ENCODE measurements at regions not wholly inside any gene's neighbourhood (a gene's known extent, or its start where the extent isn't known, plus 50 kb on each side); places are given as distances from the start of the nearest gene placed in this dataset.

- ATAC-seq: no peak
- Histone ChIP-seq H3K79me2 (ENCODE audit: insufficient read depth, low read length) (no peaks in the 10 kb centered on the region), H3K4me2 (ENCODE audit: low read depth, low read length) (no peak overlapping the region), H2AFZ (ENCODE audit: low read length) (no peak overlapping the region), H3K9me3 (ENCODE audit: low read length) (peaks cover 14% of the 10 kb centered on the region), H3K27ac (ENCODE audit: extremely low read length, insufficient read depth, low read length) (no peak overlapping the region), H3K36me3 (replicated peaks in 1 of 2; ENCODE audit: control insufficient read depth in 1 of 2, insufficient read depth in 2 of 2, low read length in 2 of 2) (no peaks in the 10 kb centered on the region), H3K4me3 (replicated peaks in 1 of 3; ENCODE audit: insufficient read depth in 1 of 3, low read depth in 2 of 3, low read length in 3 of 3) (no peak overlapping the region), H3K4me1 (ENCODE audit: insufficient read depth, low read length) (peaks cover 40% of the 10 kb centered on the region), H4K20me1 (ENCODE audit: insufficient read depth, low read length) (no peaks in the 10 kb centered on the region), H3K27me3 (ENCODE audit: control insufficient read depth in 1 of 2, insufficient read depth in 2 of 2, low read length in 2 of 2) (no peaks in the 10 kb centered on the region), H3K9ac (ENCODE audit: insufficient read depth, low read depth, low read length) (no peak overlapping the region)
- TF ChIP-seq FOXA3 (CRISPR knock-in tag; IDR thresholded peaks at IDR 0.05): 0 out of 2 replicates have a peak, but pooled peaks have one; percentile 24
- TF ChIP-seq ZNF12 (CRISPR knock-in tag; IDR thresholded peaks at IDR 0.05): peak; percentile 54; the same call in 1 of the 2 replicates
- TF ChIP-seq ZNF678 (CRISPR knock-in tag; IDR thresholded peaks at IDR 0.05): no peak
- 0 out of 2 replicates have a peak, but pooled peaks have one; percentile 16 for TF ChIP-seq SAP130 (CRISPR knock-in tag; IDR thresholded peaks at IDR 0.05; ENCODE audit: low read depth)
- no peak for TF ChIP-seq SOX13 (IDR thresholded peaks at IDR 0.05)
- 0 out of 4 replicates have a peak, but pooled peaks of 1 of the 2 experiments have one; percentile 13 for TF ChIP-seq SOX13 (CRISPR knock-in tag; conservative IDR thresholded peaks at IDR 0.05 in 1 of 2, IDR thresholded peaks at IDR 0.05 in 1 of 2)
- TF ChIP-seq FOXP4 (CRISPR knock-in tag; IDR thresholded peaks at IDR 0.05): 0 out of 2 replicates have a peak, but pooled peaks have one; percentile 17
- TF ChIP-seq ZC3H13 (CRISPR knock-in tag; IDR thresholded peaks at IDR 0.05): 0 out of 2 replicates have a peak, but pooled peaks have one; percentile 38
- TF ChIP-seq RFX3 (CRISPR knock-in tag; IDR thresholded peaks at IDR 0.05): no peak
- WGBS (ENCODE audit: low lambda C conversion rate): 83% methylated on average over 12 of the region's 12 CpGs
- no peak for FAIRE-seq
- CTCF ChIA-PET (ENCODE audit: low intra/inter-chr PET ratio, low total read pairs): no interaction called here
- intact Hi-C loops (cut with micrococcal nuclease; ENCODE audit: unreplicated experiment): loop anchor here (10.0 kb wide), 1 partner anchor 305 kb away; no protein-coding TSS in a partner anchor
- BruUV-seq (replicated peaks): no TSS peak
- POLR2A ChIA-PET: interaction anchor here (1.4 to 4.2 kb wide), 2 partner anchors 9 kb away, joined by 4 to 18 read pairs; no protein-coding TSS in a partner anchor
- in situ Hi-C loops (cut with HindIII; ENCODE audit: extremely low pct_ligation_motif_present, low pct_unique_long_range_greater_than_20kb): no loop called here
- DNase-seq (ENCODE audit: low spot score): no peak
Measured at GRCh38 chr1:229139331-229140118, 131.4 kb upstream of the RAB4A start.

Data from HepG2 (cell line).